Erythroblast (primary cell): ENCODE measurements at regions not wholly inside any gene's neighbourhood (a gene's known extent, or its start where the extent isn't known, plus 50 kb on each side); places are given as distances from the start of the nearest gene placed in this dataset.

Experiments
- GATA1 ChIP-seq: IDR thresholded peaks from 2 replicates; pipeline ENCODE4 v1.6.1; 2011; ENCODE audit warnings: low read depth, mild to moderate bottlenecking, control low read depth, low read length, moderate library complexity
- POLR2A ChIP-seq: IDR thresholded peaks from 2 replicates; pipeline ENCODE4 v1.6.1; 2011; ENCODE audit warnings: mild to moderate bottlenecking, low read length

DNA sequence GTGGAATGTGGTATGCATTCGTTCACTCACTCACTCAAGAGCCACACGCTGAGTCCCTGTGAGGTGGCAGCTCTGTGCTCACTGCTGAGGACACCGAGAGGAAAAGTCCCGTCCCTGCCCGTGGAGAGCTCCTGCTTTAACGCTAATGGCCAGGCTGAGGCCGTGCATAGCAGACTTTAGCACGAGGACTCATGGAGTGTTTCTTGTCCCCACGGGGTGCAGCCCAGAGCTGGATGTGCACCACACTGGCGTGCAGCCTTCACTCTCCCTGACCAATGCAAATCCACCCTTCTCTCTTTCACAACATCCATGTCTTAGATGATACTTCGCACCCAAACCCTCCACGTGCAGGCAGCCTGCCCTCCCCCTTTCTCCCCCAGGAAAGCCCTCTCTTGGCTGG, 159.6 kb upstream of the ZNF536 start:
- TF ChIP-seq POLR2A (no peak), GATA1 (no peak)
